SK-N-SH (cell line): ENCODE measurements at regions not wholly inside any gene's neighbourhood (a gene's known extent, or its start where the extent isn't known, plus 50 kb on each side); places are given as distances from the start of the nearest gene placed in this dataset.

Experiments
- CTCF ChIA-PET: fragments of 300-600, 350-600 bp; formaldehyde crosslinking; extraction: SDS; loops from one replicate; lab custom pipeline; 2021; lab: Yijun Ruan, JAX
- POLR2A ChIA-PET: fragments of 350-600 bp; sonication (Branson Sonifier 250); formaldehyde crosslinking; extraction: SDS; loops from one replicate; lab custom pipeline; 2020; ENCODE audit warnings: antibody characterized with exemption, inconsistent platforms; lab: Yijun Ruan, JAX
- DNase-seq: peaks from one replicate; pipeline ENCODE4 v3.0.0; 2012
- H2AFZ ChIP-seq: fragments of 200-600 bp; sonication (generic); 2 replicates; pipeline ENCODE4 v1.8.1; 2016; ENCODE audit warnings: antibody characterized with exemption, mild to moderate bottlenecking, low read depth
- H3F3A ChIP-seq: fragments of 200-600 bp; sonication (generic); replicated peaks from 2 replicates; pipeline ENCODE3; 2016; ENCODE audit warnings: antibody characterized with exemption, mild to moderate bottlenecking; ENCODE audit not compliant: insufficient read depth
- H3K27ac ChIP-seq, 2 experiments: fragments of 200-500 bp in 1 of 2; fragments of 200-600 bp in 1 of 2; sonication (Bioruptor generic) in 1 of 2; sonication (generic), shearing (Covaris generic) in 1 of 2; 2 replicates each; pipeline versions ENCODE4 v1.5.1 to v1.6.1; 2014 to 2016; ENCODE audit warnings: low read depth in 2 of 2, inconsistent platforms in 1 of 2, low read length in 1 of 2, mild to moderate bottlenecking in 1 of 2, mixed read lengths in 1 of 2
- H3K27me3 ChIP-seq: fragments of 200-600 bp; sonication (generic), shearing (Covaris generic); 2 replicates; pipeline ENCODE4 v1.6.1; 2016; ENCODE audit warnings: mixed run types; ENCODE audit not compliant: insufficient read depth
- H3K36me3 ChIP-seq, 2 experiments: fragments of 200-500 bp in 1 of 2; fragments of 200-600 bp in 1 of 2; sonication (Bioruptor generic) in 1 of 2; sonication (generic) in 1 of 2; replicated peaks in 1 of 2; 2 replicates each; pipeline versions ENCODE3 to v1.5.1; 2014 to 2016; ENCODE audit warnings: low read length in 1 of 2, mild to moderate bottlenecking in 1 of 2; ENCODE audit not compliant: insufficient read depth in 2 of 2, control insufficient read depth in 1 of 2
- H3K4me1 ChIP-seq, 2 experiments: fragments of 200-500 bp in 1 of 2; fragments of 200-600 bp in 1 of 2; sonication (Bioruptor generic) in 1 of 2; sonication (generic), shearing (Covaris generic) in 1 of 2; 2 replicates each; pipeline versions ENCODE4 v1.5.1 to v1.6.1; 2014 to 2016; ENCODE audit warnings: low read depth in 1 of 2, low read length in 1 of 2, mixed run types in 1 of 2; ENCODE audit not compliant: insufficient read depth in 2 of 2, control insufficient read depth in 1 of 2
- H3K4me2 ChIP-seq: fragments of 200-600 bp; sonication (generic), shearing (Covaris generic); 2 replicates; pipeline ENCODE4 v1.6.1; 2017; ENCODE audit warnings: mixed run types
- H3K4me3 ChIP-seq, 2 experiments: fragments of 200-500 bp in 1 of 2; fragments of 200-600 bp in 1 of 2; sonication (Bioruptor generic) in 1 of 2; sonication (generic), shearing (Covaris generic) in 1 of 2; 2 replicates each; pipeline versions ENCODE4 v1.5.1 to v1.8.1; 2014 to 2016; ENCODE audit warnings: low read depth in 2 of 2, inconsistent platforms in 1 of 2, low read length in 1 of 2, mild to moderate bottlenecking in 1 of 2, mixed read lengths in 1 of 2, moderate library complexity in 1 of 2
- H3K79me2 ChIP-seq: fragments of 200-600 bp; sonication (generic); 2 replicates; pipeline ENCODE4 v1.8.1; 2017; ENCODE audit warnings: mild to moderate bottlenecking; ENCODE audit not compliant: insufficient read depth
- H3K9ac ChIP-seq: fragments of 200-600 bp; sonication (generic); 2 replicates; pipeline ENCODE4 v1.6.1; 2017; ENCODE audit warnings: mixed run types
- H3K9me2 ChIP-seq: fragments of 200-600 bp; sonication (generic); 2 replicates; pipeline ENCODE4 v1.6.1; 2017; ENCODE audit warnings: mixed run types
- H3K9me3 ChIP-seq: fragments of 200-600 bp; sonication (generic); 2 replicates; pipeline ENCODE4 v1.6.1; 2017; ENCODE audit warnings: mixed run types, mild to moderate bottlenecking, moderate library complexity
- H4K20me1 ChIP-seq: fragments of 200-600 bp; sonication (generic); 2 replicates; pipeline ENCODE4 v1.6.1; 2017; ENCODE audit warnings: mild to moderate bottlenecking, mixed run types; ENCODE audit not compliant: insufficient read depth
- CHD2 ChIP-seq: fragments of 150-350 bp; IDR thresholded peaks from 2 replicates; pipeline ENCODE4 v1.6.1; 2018; ENCODE audit warnings: low read length; ENCODE audit not compliant: partially characterized antibody
- CTCF ChIP-seq: fragments of 200-600 bp; sonication (generic); IDR thresholded peaks from 2 replicates; pipeline ENCODE4 v1.6.1; 2017; ENCODE audit warnings: antibody characterized with exemption, mild to moderate bottlenecking, moderate library complexity
- FOXM1 ChIP-seq: IDR thresholded peaks from 2 replicates; pipeline ENCODE4 v1.4.0; 2012; ENCODE audit warnings: low read depth, mild to moderate bottlenecking
- JUND ChIP-seq: IDR thresholded peaks from 2 replicates; pipeline ENCODE4 v1.4.0; 2012
- MXI1 ChIP-seq: IDR thresholded peaks from 2 replicates; pipeline ENCODE4 v1.6.1; 2012; ENCODE audit warnings: mild to moderate bottlenecking, low read depth, low read length, improper control_type of control experiment
- NRF1 ChIP-seq: IDR thresholded peaks from 2 replicates; pipeline ENCODE4 v1.6.1; 2012; ENCODE audit warnings: low read depth, mild to moderate bottlenecking, low read length
- RAD21 ChIP-seq: IDR thresholded peaks from 2 replicates; pipeline ENCODE4 v1.6.1; 2012; ENCODE audit warnings: mild to moderate bottlenecking, low read length
- SMC3 ChIP-seq: IDR thresholded peaks from 2 replicates; pipeline ENCODE4 v1.6.1; 2012; ENCODE audit warnings: low read depth, low read length, improper control_type of control experiment
- ZBTB33 ChIP-seq: IDR thresholded peaks from 2 replicates; pipeline ENCODE4 v1.4.0; 2012; ENCODE audit warnings: low read depth, borderline replicate concordance
- WGBS: methylation state at CpG from one replicate; pipeline ENCODE4 v1.1.6; 2017; ENCODE audit warnings: low lambda C conversion rate; 5-methylcytosine and 5-hydroxymethylcytosine counted together

GRCh38 chr18:28439870-28440269, 262.9 kb upstream of the CDH2 start:
- no peaks in the 10 kb centered on the region for H4K20me1 ChIP-seq
- TF ChIP-seq CTCF: peak; percentile 44
- no peak for TF ChIP-seq JUND
- TF ChIP-seq MXI1: no peak
- TF ChIP-seq RAD21: peak; percentile 63
- TF ChIP-seq SMC3: peak; percentile 39
- TF ChIP-seq, all 33 proteins: peak for 3
- Histone ChIP-seq H3K9me2 (no peaks in the 10 kb centered on the region), H3K36me3 (no peaks in the 10 kb centered on the region), H3K79me2 (no peaks in the 10 kb centered on the region), H3K4me3 (no peak overlapping the region), H2AFZ (no peak overlapping the region), H3K9ac (no peak overlapping the region), H3F3A (no peaks in the 10 kb centered on the region), H3K27ac (no peak overlapping the region), H3K9me3 (no peaks in the 10 kb centered on the region), H3K4me2 (no peak overlapping the region), H3K4me1 (no peaks in the 10 kb centered on the region; a peak in 1 of 4 replicates), H3K27me3 (no peaks in the 10 kb centered on the region)
- CTCF ChIA-PET: no interaction called here
- DNase-seq: no peak
- POLR2A ChIA-PET: no interaction called here

- Histone ChIP-seq H3K4me1 (no peaks in the 10 kb centered on the region; a peak in 1 of 4 replicates), H3K79me2 (no peaks in the 10 kb centered on the region), H3K9me2 (no peaks in the 10 kb centered on the region), H3K27me3 (no peaks in the 10 kb centered on the region), H3K36me3 (no peaks in the 10 kb centered on the region), H3F3A (no peaks in the 10 kb centered on the region), H3K4me3 (no peak overlapping the region), H4K20me1 (no peaks in the 10 kb centered on the region), H2AFZ (no peak overlapping the region), H3K27ac (no peak overlapping the region), H3K4me2 (no peak overlapping the region), H3K9me3 (no peaks in the 10 kb centered on the region)
- ChIA-PET CTCF (no interaction called here), POLR2A (no interaction called here)
- 80% methylated on average over 2 of the region's 2 CpGs for WGBS
- DNase-seq: no peak
- TF ChIP-seq FOXM1 (no peak), ZBTB33 (no peak), CHD2 (no peak), NRF1 (no peak)
- TF ChIP-seq, all 33 proteins: peak for 0
- H3K9ac ChIP-seq: no peak overlapping the region
Observed at GRCh38 chr18:28438381-28438780, 261.5 kb upstream of the CDH2 start.
